IMR-90 (cell line): ENCODE measurements at regions not wholly inside any gene's neighbourhood (a gene's known extent, or its start where the extent isn't known, plus 50 kb on each side); places are given as distances from the start of the nearest gene placed in this dataset.

Experiments
- ATAC-seq: fragments of 200-7000 bp; cut with Tn5 transposase; 2 replicates; pipeline ENCODE4 v1.9.1; 2020; ENCODE audit warnings: low read depth, mild to moderate bottlenecking, moderate library complexity
- BruUV-seq: library from RNA; stranded (reverse); fragments of 400-500 nt; replicated peaks from 2 replicates; lab custom pipeline; 2021; lab: Mats Ljungman, UMichigan
- CTCF ChIA-PET: fragments of 300-600 bp; formaldehyde crosslinking; extraction: SDS; loops from one replicate; lab custom pipeline; 2021; ENCODE audit warnings: antibody characterized with exemption; lab: Yijun Ruan, JAX
- POLR2A ChIA-PET: fragments of 300-600 bp; sonication (Branson Sonifier 250); formaldehyde crosslinking; loops from one replicate; lab custom pipeline; 2022; ENCODE audit warnings: antibody characterized with exemption; ENCODE audit not compliant: unreplicated experiment; lab: Charles Lee
- DNase-seq: peaks from one replicate; pipeline ENCODE4 v3.0.0; 2013
- H2AFZ ChIP-seq: replicated peaks from 2 replicates; pipeline ENCODE3; 2013; ENCODE audit warnings: low read length, mild to moderate bottlenecking; ENCODE audit not compliant: poor library complexity
- H2AK5ac ChIP-seq: 2 replicates; pipeline ENCODE4 v1.6.1; 2013; ENCODE audit warnings: low read depth, low read length, inconsistent platforms
- H2AK9ac ChIP-seq: replicated peaks from 2 replicates; pipeline ENCODE3; 2013; ENCODE audit warnings: mild to moderate bottlenecking, low read depth, low read length, moderate library complexity; ENCODE audit not compliant: poor library complexity
- H2BK120ac ChIP-seq: 2 replicates; pipeline ENCODE4 v1.6.1; 2013; ENCODE audit warnings: low read depth, low read length, inconsistent platforms
- H2BK15ac ChIP-seq: 3 replicates; pipeline ENCODE4 v1.6.1; 2013; ENCODE audit warnings: low read depth, low read length, inconsistent platforms
- H2BK20ac ChIP-seq: 2 replicates; pipeline ENCODE4 v1.6.1; 2013; ENCODE audit warnings: low read depth, mild to moderate bottlenecking, inconsistent platforms, low read length, moderate library complexity
- H2BK5ac ChIP-seq: 2 replicates; pipeline ENCODE4 v1.6.1; 2013; ENCODE audit warnings: mild to moderate bottlenecking, low read depth, low read length, inconsistent platforms; ENCODE audit not compliant: poor library complexity, severe bottlenecking
- H3K14ac ChIP-seq: replicated peaks from 2 replicates; pipeline ENCODE4 v1.6.1; 2013; ENCODE audit warnings: low read depth, low read length, inconsistent platforms
- H3K18ac ChIP-seq: 2 replicates; pipeline ENCODE4 v1.6.1; 2013; ENCODE audit warnings: low read depth, low read length, control low read depth
- H3K23ac ChIP-seq: 2 replicates; pipeline ENCODE4 v1.6.1; 2013; ENCODE audit warnings: low read depth, low read length, inconsistent platforms
- H3K27ac ChIP-seq: 2 replicates; pipeline ENCODE4 v1.5.1; 2013; ENCODE audit warnings: mild to moderate bottlenecking, control low read depth, low read length; ENCODE audit not compliant: insufficient read depth
- H3K27me3 ChIP-seq: 2 replicates; pipeline ENCODE4 v1.6.1; 2013; ENCODE audit warnings: low read length; ENCODE audit not compliant: control insufficient read depth, insufficient read depth
- H3K36me3 ChIP-seq: 2 replicates; pipeline ENCODE4 v1.6.1; 2013; ENCODE audit warnings: low read length, mixed read lengths; ENCODE audit not compliant: control insufficient read depth, insufficient read depth
- H3K4ac ChIP-seq: 2 replicates; pipeline ENCODE4 v1.6.1; 2013; ENCODE audit warnings: low read depth, low read length, inconsistent platforms
- H3K4me1 ChIP-seq: 2 replicates; pipeline ENCODE4 v1.6.1; 2013; ENCODE audit warnings: low read length, mixed read lengths; ENCODE audit not compliant: control insufficient read depth, insufficient read depth
- H3K4me2 ChIP-seq: 2 replicates; pipeline ENCODE4 v1.6.1; 2013; ENCODE audit warnings: low read depth, mild to moderate bottlenecking, control low read depth, low read length, moderate library complexity
- H3K4me3 ChIP-seq: 2 replicates; pipeline ENCODE4 v1.5.1; 2013; ENCODE audit warnings: low read depth, mild to moderate bottlenecking, control low read depth, low read length, moderate library complexity; ENCODE audit not compliant: insufficient read depth
- H3K56ac ChIP-seq: 2 replicates; pipeline ENCODE4 v1.6.1; 2013; ENCODE audit warnings: low read length, inconsistent platforms; ENCODE audit not compliant: insufficient read depth; ENCODE audit errors: extremely low read depth
- H3K79me1 ChIP-seq, 2 experiments: 2 replicates each; pipeline ENCODE4 v1.6.1; 2013; ENCODE audit warnings: low read length in 2 of 2, inconsistent platforms in 1 of 2, low read depth in 1 of 2
- H3K9ac ChIP-seq: 2 replicates; pipeline ENCODE4 v1.6.1; 2013; ENCODE audit warnings: low read depth, low read length, control low read depth
- H3K9me1 ChIP-seq: 2 replicates; pipeline ENCODE4 v1.6.1; 2013; ENCODE audit warnings: low read length, inconsistent platforms; ENCODE audit not compliant: insufficient read depth
- H3K9me3 ChIP-seq: 2 replicates; pipeline ENCODE4 v1.6.1; 2013; ENCODE audit warnings: low read length; ENCODE audit not compliant: control insufficient read depth, insufficient read depth
- H4K20me1 ChIP-seq: 2 replicates; pipeline ENCODE4 v1.6.1; 2013; ENCODE audit warnings: low read length, inconsistent platforms; ENCODE audit not compliant: insufficient read depth
- H4K5ac ChIP-seq: 2 replicates; pipeline ENCODE4 v1.6.1; 2013; ENCODE audit warnings: mild to moderate bottlenecking, low read depth, low read length, control low read depth
- H4K8ac ChIP-seq, 2 experiments: 2 replicates each; pipeline ENCODE4 v1.6.1; 2013; ENCODE audit warnings: low read depth in 2 of 2, low read length in 2 of 2, control low read depth in 1 of 2, inconsistent platforms in 1 of 2
- H4K91ac ChIP-seq: 2 replicates; pipeline ENCODE4 v1.6.1; 2013; ENCODE audit warnings: low read depth, low read length, inconsistent platforms; ENCODE audit not compliant: insufficient read depth
- CHD1 ChIP-seq: IDR thresholded peaks from 2 replicates; pipeline ENCODE4 v1.6.1; 2012; ENCODE audit warnings: low read depth, low read length, improper control_type of control experiment
- FOS ChIP-seq: fragments of 150-350 bp; IDR thresholded peaks from 2 replicates; pipeline ENCODE4 v1.6.1; 2016; ENCODE audit warnings: low read depth, low read length
- MAFK ChIP-seq: IDR thresholded peaks from 2 replicates; pipeline ENCODE4 v1.6.1; 2012; ENCODE audit warnings: low read depth, low read length, improper control_type of control experiment
- MXI1 ChIP-seq: IDR thresholded peaks from 2 replicates; pipeline ENCODE4 v1.6.1; 2012; ENCODE audit warnings: low read depth, mild to moderate bottlenecking, low read length, moderate library complexity, borderline replicate concordance
- RAD21 ChIP-seq: IDR thresholded peaks from 2 replicates; pipeline ENCODE4 v1.6.1; 2012; ENCODE audit warnings: low read length, improper control_type of control experiment
- RCOR1 ChIP-seq: IDR thresholded peaks from 2 replicates; pipeline ENCODE4 v1.6.1; 2012; ENCODE audit warnings: mild to moderate bottlenecking, low read length, improper control_type of control experiment; ENCODE audit not compliant: insufficient replicate concordance
- RFX5 ChIP-seq: IDR thresholded peaks from 2 replicates; pipeline ENCODE4 v1.8.0; 2012; ENCODE audit warnings: low read depth, mild to moderate bottlenecking, low read length, moderate library complexity
- SMC3 ChIP-seq: fragments of 150-350 bp; IDR thresholded peaks from 2 replicates; pipeline ENCODE4 v1.6.1; 2016; ENCODE audit warnings: low read depth, mild to moderate bottlenecking, antibody characterized with exemption, low read length, moderate library complexity
- WGBS, 2 experiments: methylation state at CpG; one replicate each; pipeline versions ENCODE4 v1.1.5 to v1.1.7; 2013; ENCODE audit warnings: missing lambda C conversion rate in 2 of 2; ENCODE audit not compliant: insufficient read length in 1 of 2; ENCODE audit errors: extremely low coverage in 2 of 2; 5-methylcytosine and 5-hydroxymethylcytosine counted together
- dilution Hi-C: fragments of 300-500 bp; cut with HindIII; formaldehyde crosslinking; loops from one replicate; pipeline ENCODE4 v1.14.3; 2018; ENCODE audit warnings: low sequenced_read_pairs; ENCODE audit not compliant: unreplicated experiment
- in situ Hi-C: fragments of 300-500 bp; cut with MboI; formaldehyde crosslinking; loops from 3 replicates; pipeline ENCODE4 v1.14.3; 2019; ENCODE audit warnings: low sequenced_read_pairs, inconsistent platforms, mixed read lengths
- intact Hi-C: fragments of 100-400 bp; cut with micrococcal nuclease; formaldehyde crosslinking; loops from 2 replicates; pipeline ENCODE4 v1.10.0; 2022
- TF ChIP-seq, protein P1 (sequence below): fragments of 150-350 bp; IDR thresholded peaks from 2 replicates; pipeline ENCODE4 v1.6.1; 2016; ENCODE audit warnings: low read depth, mild to moderate bottlenecking, low read length, moderate library complexity, borderline replicate concordance

DNA sequence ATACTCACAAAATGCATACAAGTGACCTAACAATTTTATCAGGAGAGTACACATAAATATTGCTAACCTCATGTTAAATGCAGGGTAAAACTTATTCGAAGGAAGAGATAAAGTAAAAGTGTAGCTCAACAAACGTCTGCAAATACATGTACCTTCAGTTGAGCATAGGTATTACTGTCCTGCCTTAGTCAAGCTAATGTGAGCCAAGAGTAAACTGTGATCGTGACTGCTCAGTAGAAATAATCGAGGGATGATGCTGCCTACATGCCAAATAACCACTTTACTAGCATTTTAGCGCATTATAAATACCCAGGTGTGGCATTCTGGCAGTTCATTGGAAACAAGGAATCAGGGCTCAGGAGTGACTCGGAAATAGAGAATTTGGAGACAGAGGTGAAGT is 779.5 kb downstream of the SOCS6 start:
- Histone ChIP-seq H3K9me1 (no peaks in the 10 kb centered on the region), H3K4me3 (no peak overlapping the region), H3K4me2 (no peak overlapping the region), H3K56ac (no peak overlapping the region), H4K91ac (no peak overlapping the region), H2BK120ac (no peak overlapping the region), H3K14ac (no peak overlapping the region), H3K23ac (no peak overlapping the region), H2AK9ac (no peak overlapping the region), H4K5ac (no peak overlapping the region), H2BK20ac (no peak overlapping the region), H3K18ac (no peak overlapping the region), H3K79me1 (no peaks in the 10 kb centered on the region), H2AK5ac (no peak overlapping the region), H3K27me3 (no peaks in the 10 kb centered on the region), H3K4ac (no peak overlapping the region), H2BK5ac (no peak overlapping the region), H4K8ac (no peak overlapping the region), H3K36me3 (no peaks in the 10 kb centered on the region), H3K9me3 (peaks cover 6% of the 10 kb centered on the region), H2BK15ac (no peak overlapping the region), H3K4me1 (no peaks in the 10 kb centered on the region), H4K20me1 (no peaks in the 10 kb centered on the region), H2AFZ (no peak overlapping the region), H3K9ac (no peak overlapping the region), H3K27ac (no peak overlapping the region)
- TF ChIP-seq MAFK, result no peak
- TF ChIP-seq SMC3, result no peak
- TF ChIP-seq MXI1, result no peak
- TF ChIP-seq RAD21, result no peak
- no peak for TF ChIP-seq FOS
- TF ChIP-seq RCOR1, result no peak
- TF ChIP-seq, protein P1, sequence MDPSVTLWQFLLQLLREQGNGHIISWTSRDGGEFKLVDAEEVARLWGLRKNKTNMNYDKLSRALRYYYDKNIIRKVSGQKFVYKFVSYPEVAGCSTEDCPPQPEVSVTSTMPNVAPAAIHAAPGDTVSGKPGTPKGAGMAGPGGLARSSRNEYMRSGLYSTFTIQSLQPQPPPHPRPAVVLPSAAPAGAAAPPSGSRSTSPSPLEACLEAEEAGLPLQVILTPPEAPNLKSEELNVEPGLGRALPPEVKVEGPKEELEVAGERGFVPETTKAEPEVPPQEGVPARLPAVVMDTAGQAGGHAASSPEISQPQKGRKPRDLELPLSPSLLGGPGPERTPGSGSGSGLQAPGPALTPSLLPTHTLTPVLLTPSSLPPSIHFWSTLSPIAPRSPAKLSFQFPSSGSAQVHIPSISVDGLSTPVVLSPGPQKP, result no peak
- TF ChIP-seq CHD1, result no peak
- no peak for TF ChIP-seq RFX5
- dilution Hi-C loops (no loop called here), intact Hi-C loops (no loop called here), in situ Hi-C loops (no loop called here)
- 17% methylated on average over 1 of the region's 6 CpGs; no CpG with 5 or more reads in 1 of the 2 experiments for WGBS, 2 experiments
- CTCF ChIA-PET, result no interaction called here
- ATAC-seq, result no peak
- POLR2A ChIA-PET, result no interaction called here
- no peak for DNase-seq
- BruUV-seq, result no TSS peak
